ENCODE measurements at regions not wholly inside any gene's neighbourhood (a gene's known extent, or its start where the extent isn't known, plus 50 kb on each side); places are given as distances from the start of the nearest gene placed in this dataset.

GRCh38 chrX:46257451-46257879 is 287.8 kb downstream of the ZNF674 start:
- FAIRE-seq (no peak), DNase-seq (ENCODE audit: low read depth in 1 of 2, low spot score in 1 of 2) (no peak), ATAC-seq (no peak)
- CTCF ChIA-PET: interaction anchor here (1.2 kb wide), 1 partner anchor 12 kb away, joined by 3 read pairs; no protein-coding TSS in a partner anchor
- Histone ChIP-seq H3K27ac (0 out of 6 replicates have a peak overlapping the region, but pooled peaks of 1 of the 2 experiments have one; percentile 22), H3K4me1 (peaks cover 6% of the 10 kb centered on the region; the same call in 2 of the 3 replicates), H3K4me3 (no peak overlapping the region), H3K4me2 (no peak overlapping the region), H3K9me3 (peaks cover 2% of the 10 kb centered on the region; the same call in 1 of the 3 replicates)
- TF ChIP-seq KDM5A (IDR thresholded peaks at IDR 0.05): no peak
- POLR2A ChIA-PET: no interaction called here
- 58% methylated on average over 5 of the region's 5 CpGs for WGBS (ENCODE audit: missing lambda C conversion rate)

GRCh38 chrX:46256875-46257274 is 288.3 kb downstream of the ZNF674 start:
- DNase-seq (ENCODE audit: low read depth in 1 of 2, low spot score in 1 of 2) (no peak), ATAC-seq (no peak), FAIRE-seq (no peak)
- Histone ChIP-seq H3K9me3 (peaks cover 8% of the 10 kb centered on the region; the same call in 1 of the 3 replicates), H3K4me2 (no peak overlapping the region), H3K4me3 (no peak overlapping the region), H3K27ac (no peak overlapping the region), H3K4me1 (peaks cover 8% of the 10 kb centered on the region; the same call in 2 of the 3 replicates)
- TF ChIP-seq E2F6 (IDR thresholded peaks at IDR 0.05; ENCODE audit: borderline replicate concordance, low read depth) (no peak), NPAS2 (CRISPR knock-in tag; IDR thresholded peaks at IDR 0.05; ENCODE audit: borderline replicate concordance) (no peak), HES2 (IDR thresholded peaks at IDR 0.05) (no peak), MYC (IDR thresholded peaks at IDR 0.05; ENCODE audit: borderline replicate concordance, low read length) (no peak), BHLHE40 (IDR thresholded peaks at IDR 0.05; ENCODE audit: low read depth, low read length) (no peak)
- ChIA-PET CTCF (no interaction called here), POLR2A (no interaction called here)
- WGBS (ENCODE audit: missing lambda C conversion rate): 100% methylated on average over 1 of the region's 1 CpG

GRCh38 chrX:46255046-46255445 is 290.2 kb downstream of the ZNF674 start:
- Histone ChIP-seq H3K27ac (0 out of 6 replicates have a peak overlapping the region, but pooled peaks of 1 of the 2 experiments have one; percentile 29), H3K4me2 (no peak overlapping the region), H3K4me1 (peaks cover 7% of the 10 kb centered on the region; the same call in 1 of the 3 replicates), H3K9me3 (peaks cover 8% of the 10 kb centered on the region; the same call in 1 of the 3 replicates), H3K4me3 (no peak overlapping the region)
- POLR2A ChIA-PET: no interaction called here
- WGBS (ENCODE audit: missing lambda C conversion rate): 95% methylated on average over 1 of the region's 1 CpG
- FAIRE-seq (no peak), ATAC-seq (no peak), DNase-seq (ENCODE audit: low read depth in 1 of 2, low spot score in 1 of 2) (no peak)
- no peak for TF ChIP-seq NPAS2 (CRISPR knock-in tag; IDR thresholded peaks at IDR 0.05; ENCODE audit: borderline replicate concordance)
- TF ChIP-seq RAD21 (conservative IDR thresholded peaks at IDR 0.05 in 1 of 2, IDR thresholded peaks at IDR 0.05 in 1 of 2): no peak
- TF ChIP-seq PHF8 (IDR thresholded peaks at IDR 0.05; ENCODE audit: borderline replicate concordance, low read depth): no peak
- TF ChIP-seq KDM5A (IDR thresholded peaks at IDR 0.05): no peak
- no peak for TF ChIP-seq ZFP36 (IDR thresholded peaks at IDR 0.05; ENCODE audit: borderline replicate concordance, partially characterized antibody)
- TF ChIP-seq TP53 (CRISPR knock-in tag; IDR thresholded peaks at IDR 0.05): no peak
- no peak for TF ChIP-seq MAZ (IDR thresholded peaks at IDR 0.05; ENCODE audit: borderline replicate concordance, low read depth, low read length)
- no peak for TF ChIP-seq ZNF302 (CRISPR knock-in tag; IDR thresholded peaks at IDR 0.05)
- no peak for TF ChIP-seq MYC (IDR thresholded peaks at IDR 0.05; ENCODE audit: borderline replicate concordance, low read length)
- CTCF ChIA-PET: no interaction called here

GRCh38 chrX:46254641-46255040 is 290.6 kb downstream of the ZNF674 start:
- ChIA-PET POLR2A (no interaction called here), CTCF (no interaction called here)
- H3K9me3 ChIP-seq: peaks cover 8% of the 10 kb centered on the region; the same call in 1 of the 3 replicates
- ATAC-seq: no peak
- TF ChIP-seq POLR2AphosphoS2 (conservative IDR thresholded peaks at IDR 0.05; ENCODE audit: low read length): no peak
- no peak for TF ChIP-seq POLR2A (IDR thresholded peaks at IDR 0.05; ENCODE audit: low read length)
- TF ChIP-seq EP300 (IDR thresholded peaks at IDR 0.05): no peak
- TF ChIP-seq ZC3H11A (IDR thresholded peaks at IDR 0.05): no peak
- TF ChIP-seq GATA3 (IDR thresholded peaks at IDR 0.05; ENCODE audit: borderline replicate concordance): no peak
- TF ChIP-seq ZFP36 (IDR thresholded peaks at IDR 0.05; ENCODE audit: borderline replicate concordance, partially characterized antibody): no peak
- no peak for TF ChIP-seq NFE2L2 (conservative IDR thresholded peaks at IDR 0.05; ENCODE audit: low read length)
- no peak for TF ChIP-seq RCOR1 (IDR thresholded peaks at IDR 0.05; ENCODE audit: low read depth, low read length)
- TF ChIP-seq HES2 (IDR thresholded peaks at IDR 0.05): no peak
- TF ChIP-seq HDAC2 (IDR thresholded peaks at IDR 0.05): no peak
- TF ChIP-seq MAX (IDR thresholded peaks at IDR 0.05): no peak
- no peak for TF ChIP-seq BCL3 (IDR thresholded peaks at IDR 0.05)
- no peak for TF ChIP-seq JUN (IDR thresholded peaks at IDR 0.05)
- no peak overlapping the region for H3K4me3 ChIP-seq
- no peak for FAIRE-seq
- H3K4me1 ChIP-seq: peaks cover 7% of the 10 kb centered on the region; the same call in 1 of the 3 replicates
- 42% methylated on average over 1 of the region's 1 CpG for WGBS (ENCODE audit: missing lambda C conversion rate)
- no peak for DNase-seq (ENCODE audit: low read depth in 1 of 2, low spot score in 1 of 2)
- H3K27ac ChIP-seq: 0 out of 6 replicates have a peak overlapping the region, but pooled peaks of 1 of the 2 experiments have one; percentile 29
- H3K4me2 ChIP-seq: no peak overlapping the region
